ENCODE measurements at regions not wholly inside any gene's neighbourhood (a gene's known extent, or its start where the extent isn't known, plus 50 kb on each side); places are given as distances from the start of the nearest gene placed in this dataset.

GRCh38 chr5:2496126-2496525, 255.4 kb downstream of the IRX2 start:
- H2BK5ac ChIP-seq (ENCODE audit: low read depth, low read length), result no peak overlapping the region
- H4K20me1 ChIP-seq (replicated peaks in 1 of 2; ENCODE audit: control insufficient read depth in 1 of 2, insufficient read depth in 2 of 2, low read length in 2 of 2), result no peaks in the 10 kb centered on the region
- no peak for FAIRE-seq
- H2BK15ac ChIP-seq (ENCODE audit: low read length), result no peak overlapping the region
- H3K4me3 ChIP-seq (ENCODE audit: extremely low read depth in 1 of 4, insufficient read depth in 2 of 4, low read depth in 3 of 4, low read length in 4 of 4), result no peak overlapping the region
- H3K23me2 ChIP-seq (ENCODE audit: low read depth, low read length), result no peaks in the 10 kb centered on the region
- H2AFZ ChIP-seq (ENCODE audit: low read length), result no peak overlapping the region
- TF ChIP-seq BCL11A (IDR thresholded peaks at IDR 0.05; ENCODE audit: low read depth in 2 of 2, low read length in 2 of 2) (no peak), SAP30 (IDR thresholded peaks at IDR 0.05; ENCODE audit: insufficient read depth, insufficient replicate concordance, low read length) (no peak), CTBP2 (IDR thresholded peaks at IDR 0.05; ENCODE audit: borderline replicate concordance, insufficient read depth, insufficient read length, low read length) (no peak), PHF8 (conservative IDR thresholded peaks at IDR 0.05; ENCODE audit: low read depth, low read length) (no peak), SP1 (IDR thresholded peaks at IDR 0.05; ENCODE audit: low read depth, low read length) (no peak), TAF1 (IDR thresholded peaks at IDR 0.05; ENCODE audit: low read depth, low read length) (no peak), JUN (IDR thresholded peaks at IDR 0.05; ENCODE audit: low read depth, low read length) (no peak), GABPA (IDR thresholded peaks at IDR 0.05; ENCODE audit: borderline replicate concordance, insufficient read depth, low read length) (no peak)
- no peaks in the 10 kb centered on the region for H3K79me1 ChIP-seq (ENCODE audit: low read depth, low read length)
- POLR2A ChIA-PET (ENCODE audit: partially characterized antibody), result no interaction called here
- no peak overlapping the region for H4K8ac ChIP-seq (ENCODE audit: extremely low read depth, insufficient read depth, low read length)
- H3K79me2 ChIP-seq (ENCODE audit: control insufficient read depth in 1 of 2, insufficient read depth in 2 of 2, low read length in 2 of 2), result no peaks in the 10 kb centered on the region
- no peak overlapping the region for H3K9ac ChIP-seq (replicated peaks in 1 of 4; ENCODE audit: extremely low read depth in 1 of 4, low read depth in 3 of 4, low read length in 3 of 4)
- no peak overlapping the region for H4K91ac ChIP-seq (replicated peaks; ENCODE audit: insufficient read length, low read length)
- no peak overlapping the region for H3K27ac ChIP-seq (ENCODE audit: low read depth, low read length)
- 91% methylated on average over 8 of the region's 9 CpGs; no CpG with 5 or more reads in 1 of the 2 experiments for WGBS, 2 experiments (ENCODE audit: extremely low coverage in 1 of 2, insufficient coverage in 1 of 2, insufficient read length in 1 of 2, insufficient replicate concordance in 2 of 2, low coverage in 1 of 2, low lambda C conversion rate in 2 of 2, missing lambda C conversion rate in 1 of 2)
- no peak overlapping the region for H4K5ac ChIP-seq (ENCODE audit: insufficient read length, low read depth, low read length)
- H3K27me3 ChIP-seq (replicated peaks in 1 of 4; ENCODE audit: control insufficient read depth in 3 of 4, extremely low read depth in 1 of 4, insufficient read depth in 3 of 4, low read length in 3 of 4), result no peaks in the 10 kb centered on the region
- H3K4me2 ChIP-seq (ENCODE audit: insufficient read depth in 1 of 2, low read depth in 2 of 2, low read length in 2 of 2), result no peak overlapping the region
- no peaks in the 10 kb centered on the region for H3K36me3 ChIP-seq (ENCODE audit: control insufficient read depth in 2 of 4, insufficient read depth in 4 of 4, low read length in 3 of 4)
- no peak overlapping the region for H3K23ac ChIP-seq (ENCODE audit: insufficient read length)
- peaks cover 0 to 2% (median 1%) of the 10 kb centered on the region in 4 experiments; a peak in 3 of 7 replicates for H3K4me1 ChIP-seq (replicated peaks in 1 of 4; ENCODE audit: control insufficient read depth in 3 of 4, insufficient read depth in 4 of 4, low read length in 3 of 4)
- H3K4ac ChIP-seq (replicated peaks; ENCODE audit: insufficient read length, low read depth, low read length), result no peak overlapping the region
- H3K9me3 ChIP-seq (ENCODE audit: insufficient read depth in 2 of 2, low read depth in 1 of 2, low read length in 1 of 2), result peaks cover 14% of the 10 kb centered on the region in 2 experiments; a peak in 2 of 4 replicates
- CTCF ChIA-PET (ENCODE audit: partially characterized antibody), result interaction anchor here (1.1 to 1.2 kb wide), 2 partner anchors 9 to 15 kb away, joined by 3 read pairs; no protein-coding TSS in a partner anchor
- H3K14ac ChIP-seq (ENCODE audit: insufficient read length), result no peak overlapping the region
- H3K18ac ChIP-seq (ENCODE audit: extremely low read depth, low read length), result no peak overlapping the region
- H2BK12ac ChIP-seq (ENCODE audit: low read depth, low read length), result no peak overlapping the region
- H3K56ac ChIP-seq (replicated peaks; ENCODE audit: insufficient read length, low read depth, low read length), result no peak overlapping the region
- no peak overlapping the region for H2BK20ac ChIP-seq (ENCODE audit: low read length)
- no peak overlapping the region for H2BK120ac ChIP-seq (replicated peaks; ENCODE audit: low read depth, low read length)
- no peak for DNase-seq (ENCODE audit: low read depth in 1 of 2, low spot score in 2 of 2)
- H2AK5ac ChIP-seq (ENCODE audit: low read depth, low read length), result no peak overlapping the region

Data from H1 (cell line).